CD4-positive, CD25-positive, alpha-beta regulatory T cell (primary cell): ENCODE measurements at regions not wholly inside any gene's neighbourhood (a gene's known extent, or its start where the extent isn't known, plus 50 kb on each side); places are given as distances from the start of the nearest gene placed in this dataset.
"Not testable (repeated sequence)": the region's sequence is repeated elsewhere in the genome, so short reads cannot be mapped to it uniquely, and the experiment has no call there.

ENCODE experiments used
- ATAC-seq, 2 donors: fragments of 150-1000 bp; cut with Tn5 transposase; one replicate each; pipeline ENCODE4 v1.10.0; 2021; ENCODE audit warnings: low read depth in 2 of 2, moderate number of reproducible peaks in 2 of 2, moderate library complexity in 1 of 2
- DNase-seq, 3 donors: peaks; one replicate each; pipeline versions ENCODE4 v3.0.0 to v3.0.0-alpha.2; 2012 to 2022; ENCODE audit warnings: mixed read lengths in 1 of 3
- H3K27ac ChIP-seq: one replicate; pipeline ENCODE4 v1.7.0; 2013; ENCODE audit warnings: mild to moderate bottlenecking, low read length; ENCODE audit not compliant: insufficient read depth, poor library complexity, severe bottlenecking
- H3K27me3 ChIP-seq: one replicate; pipeline ENCODE4 v1.7.0; 2013; ENCODE audit warnings: low read length; ENCODE audit not compliant: control insufficient read depth, insufficient read depth
- H3K36me3 ChIP-seq: one replicate; pipeline ENCODE4 v1.7.0; 2013; ENCODE audit warnings: mild to moderate bottlenecking, low read length, moderate library complexity; ENCODE audit not compliant: control insufficient read depth, insufficient read depth
- H3K4me1 ChIP-seq: 2 replicates; pipeline ENCODE4 v1.7.0; 2013; ENCODE audit warnings: mild to moderate bottlenecking, low read length; ENCODE audit not compliant: insufficient read depth, control insufficient read depth, poor library complexity, severe bottlenecking
- H3K4me3 ChIP-seq: one replicate; pipeline ENCODE4 v1.7.0; 2013; ENCODE audit warnings: low read depth, mild to moderate bottlenecking, low read length, moderate library complexity
- H3K9me3 ChIP-seq, 2 experiments: 1 replicate in 1 of 2; 2 replicates in 1 of 2; pipeline ENCODE4 v1.7.0; 2013; ENCODE audit warnings: low read length in 2 of 2, mild to moderate bottlenecking in 1 of 2, moderate library complexity in 1 of 2; ENCODE audit not compliant: control insufficient read depth in 2 of 2
- H3K27ac Mint-ChIP-seq, 3 donors: one replicate each; pipeline ENCODE4 v1.8.0; 2020 to 2022; ENCODE audit warnings: mild to moderate bottlenecking in 3 of 3, mixed read lengths in 3 of 3, moderate library complexity in 2 of 3
- H3K27me3 Mint-ChIP-seq: one replicate; pipeline ENCODE4 v1.8.0; 2022; ENCODE audit warnings: mild to moderate bottlenecking, mixed read lengths
- H3K36me3 Mint-ChIP-seq: one replicate; pipeline ENCODE4 v1.8.0; 2020; ENCODE audit warnings: mixed read lengths
- H3K4me1 Mint-ChIP-seq, 4 donors: one replicate each; pipeline ENCODE4 v1.8.0; 2020 to 2022; ENCODE audit warnings: mixed read lengths in 4 of 4, mild to moderate bottlenecking in 1 of 4
- H3K4me3 Mint-ChIP-seq, 4 donors: one replicate each; pipeline ENCODE4 v1.8.0; 2020 to 2022; ENCODE audit warnings: mild to moderate bottlenecking in 4 of 4, mixed read lengths in 4 of 4, moderate library complexity in 3 of 4
- H3K9me3 Mint-ChIP-seq, 7 donors: one replicate each; pipeline ENCODE4 v1.8.0; 2020 to 2022; ENCODE audit warnings: mixed read lengths in 7 of 7, mild to moderate bottlenecking in 3 of 7, moderate library complexity in 2 of 7

DNA sequence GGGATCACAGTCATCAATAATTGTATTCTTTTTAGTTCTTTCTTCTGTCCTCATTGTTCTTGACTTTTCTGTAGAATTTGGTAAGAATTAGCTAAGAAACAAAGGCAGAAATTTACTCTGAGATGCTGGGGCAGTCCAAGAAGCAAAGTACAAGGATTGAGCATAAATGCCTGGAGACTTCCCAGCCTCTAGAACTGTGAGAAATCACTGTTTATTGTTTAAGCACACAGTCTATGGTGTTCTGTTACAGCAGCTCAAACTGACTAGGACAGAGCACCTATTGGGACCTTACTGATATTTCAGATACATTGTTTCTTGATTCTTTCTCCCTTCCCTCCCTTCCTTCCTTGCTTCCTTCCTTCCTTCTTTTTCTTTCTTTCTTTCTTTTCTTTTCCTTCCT is 192.7 kb upstream of the SLC35B3 start:
- H3K27ac Mint-ChIP-seq = no peak overlapping the region
- ATAC-seq = no peak
- H3K27ac ChIP-seq = no peak overlapping the region
- no peaks in the 10 kb centered on the region for H3K36me3 ChIP-seq
- no peak overlapping the region for H3K4me3 ChIP-seq
- H3K4me1 ChIP-seq = no peaks in the 10 kb centered on the region
- H3K4me1 Mint-ChIP-seq = no peaks in the 10 kb centered on the region
- no peak overlapping the region for H3K4me3 Mint-ChIP-seq
- no peak for DNase-seq
- H3K9me3 ChIP-seq = peaks cover 0 to 3% of the 10 kb centered on the region in 2 experiments
- H3K9me3 Mint-ChIP-seq = peaks cover 0 to 11% (median 3%) of the 10 kb centered on the region in 7 donors
- H3K27me3 ChIP-seq = no peaks in the 10 kb centered on the region
- no peaks in the 10 kb centered on the region for H3K36me3 Mint-ChIP-seq
- H3K27me3 Mint-ChIP-seq = no peaks in the 10 kb centered on the region

DNA sequence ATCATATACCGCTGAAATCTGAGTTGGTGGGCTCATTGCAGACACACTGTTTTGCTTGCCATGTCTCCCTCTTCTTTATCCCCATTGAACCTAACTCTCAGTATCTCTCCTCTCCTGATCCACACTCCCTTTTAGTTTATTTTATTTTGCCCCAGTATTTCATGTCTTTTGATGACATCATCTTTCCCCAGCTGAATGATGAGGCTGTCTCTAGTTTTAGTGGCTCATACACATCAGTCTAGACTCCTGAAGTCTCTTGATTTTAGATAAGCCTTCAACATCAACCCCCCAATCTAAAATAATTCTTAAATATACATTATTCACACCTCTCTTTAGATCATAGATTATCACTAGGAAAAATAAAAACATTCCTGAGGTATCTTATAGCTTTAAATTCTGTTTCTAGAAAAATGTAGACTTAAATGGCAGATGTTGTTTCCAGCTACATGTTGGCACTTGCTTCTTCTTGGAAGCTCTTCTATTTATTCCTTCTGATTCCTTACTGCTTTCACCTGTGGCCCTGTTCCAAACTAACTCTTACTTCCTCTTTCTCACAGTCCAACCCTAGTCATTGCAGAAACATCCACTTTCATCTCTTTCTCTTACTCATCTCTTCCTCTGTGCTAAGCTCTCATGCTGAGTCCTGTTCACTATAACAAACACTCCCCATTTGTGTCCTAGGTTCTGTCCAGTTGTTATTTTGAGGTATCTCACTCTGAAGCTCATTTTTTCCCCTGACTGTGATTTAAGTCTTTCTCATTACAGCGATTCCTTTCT is 191.9 kb upstream of the SLC35B3 start:
- H3K27me3 Mint-ChIP-seq = no peaks in the 10 kb centered on the region
- peaks cover 0 to 3% of the 10 kb centered on the region in 2 experiments for H3K9me3 ChIP-seq
- H3K4me3 ChIP-seq = no peak overlapping the region
- DNase-seq (no peak), ATAC-seq (no peak)
- H3K27me3 ChIP-seq = no peaks in the 10 kb centered on the region
- H3K9me3 Mint-ChIP-seq = peaks cover 0 to 7% (median 3%) of the 10 kb centered on the region in 7 donors
- H3K36me3 Mint-ChIP-seq = no peaks in the 10 kb centered on the region
- no peak overlapping the region for H3K4me3 Mint-ChIP-seq
- no peak overlapping the region for H3K27ac Mint-ChIP-seq
- no peak overlapping the region for H3K27ac ChIP-seq
- no peaks in the 10 kb centered on the region for H3K4me1 ChIP-seq
- H3K36me3 ChIP-seq = no peaks in the 10 kb centered on the region
- no peaks in the 10 kb centered on the region for H3K4me1 Mint-ChIP-seq

DNA sequence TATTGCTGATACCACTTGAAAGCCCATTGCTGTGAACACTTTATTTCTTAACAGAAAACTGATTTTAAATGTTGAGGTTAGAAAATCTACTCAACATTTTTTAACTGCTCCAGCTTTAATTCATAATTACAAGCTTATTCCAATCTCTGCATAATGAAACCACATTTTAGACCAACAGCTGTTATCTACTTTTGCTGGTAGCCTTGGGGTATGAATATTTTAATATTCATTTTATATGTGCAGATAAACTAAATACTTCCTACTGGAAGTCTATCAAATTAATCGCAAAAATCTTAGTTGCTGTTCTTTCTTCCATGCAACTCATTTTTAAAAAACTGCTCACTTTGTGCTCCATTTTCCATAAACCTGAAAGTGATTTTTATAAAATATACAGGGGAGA is 189.3 kb upstream of the SLC35B3 start:
- H3K4me3 ChIP-seq = no peak overlapping the region
- H3K9me3 ChIP-seq = peaks cover 0 to 8% of the 10 kb centered on the region in 2 experiments
- H3K36me3 Mint-ChIP-seq = no peaks in the 10 kb centered on the region
- no peaks in the 10 kb centered on the region for H3K4me1 ChIP-seq
- H3K9me3 Mint-ChIP-seq = peaks cover 0 to 3% (median 0%) of the 10 kb centered on the region in 7 donors
- no peaks in the 10 kb centered on the region for H3K27me3 Mint-ChIP-seq
- DNase-seq (no peak), ATAC-seq (no peak)
- H3K4me3 Mint-ChIP-seq = no peak overlapping the region
- no peak overlapping the region for H3K27ac Mint-ChIP-seq
- H3K4me1 Mint-ChIP-seq = no peaks in the 10 kb centered on the region
- H3K27me3 ChIP-seq = no peaks in the 10 kb centered on the region
- H3K27ac ChIP-seq = no peak overlapping the region
- H3K36me3 ChIP-seq = no peaks in the 10 kb centered on the region

DNA sequence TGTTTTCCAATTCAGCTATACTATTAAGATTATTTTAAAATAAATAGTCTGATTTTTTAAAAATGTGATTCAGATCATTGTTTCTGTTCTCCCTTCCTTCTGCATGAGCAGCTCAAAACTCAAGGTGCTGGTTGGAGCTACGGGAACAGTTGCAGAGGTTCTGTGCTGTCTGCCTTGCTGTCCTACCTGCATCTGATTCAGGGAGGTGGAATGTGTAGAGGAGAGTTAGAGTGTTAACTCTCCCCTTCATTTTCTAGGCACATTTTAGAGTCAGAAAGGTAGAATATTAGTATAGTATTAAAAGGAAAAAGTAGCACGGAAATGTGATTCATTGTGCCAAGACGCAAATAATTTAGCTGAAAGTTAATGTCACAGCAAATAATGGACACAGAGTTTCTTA is 188.1 kb upstream of the SLC35B3 start:
- no peak overlapping the region for H3K27ac Mint-ChIP-seq
- no peaks in the 10 kb centered on the region for H3K36me3 ChIP-seq

DNA sequence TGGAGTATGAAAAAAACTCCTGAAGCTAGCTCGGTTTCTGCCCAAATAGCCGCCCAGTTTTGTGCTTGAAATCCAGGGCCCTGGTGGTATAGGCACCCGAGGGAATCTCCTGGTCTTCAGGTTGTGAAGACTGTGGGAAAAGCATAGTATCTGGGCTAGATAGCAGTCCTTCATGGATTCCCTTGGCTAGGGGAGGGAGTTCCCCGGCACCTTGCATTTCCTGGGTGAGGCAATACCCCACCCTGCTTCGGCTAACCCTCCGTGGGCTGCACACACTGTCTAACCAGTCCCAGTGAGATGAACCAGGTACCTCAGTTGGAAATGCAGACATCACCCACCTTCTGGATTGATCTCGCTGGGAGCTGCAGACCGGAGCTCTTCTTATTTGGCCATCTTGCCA is 184.5 kb upstream of the SLC35B3 start:
- no peak overlapping the region for H3K4me3 Mint-ChIP-seq
- peaks cover 0 to 6% of the 10 kb centered on the region in 2 experiments for H3K9me3 ChIP-seq
- no peaks in the 10 kb centered on the region for H3K27me3 Mint-ChIP-seq
- no peaks in the 10 kb centered on the region for H3K4me1 ChIP-seq
- H3K9me3 Mint-ChIP-seq = peaks cover 0 to 29% (median 6%) of the 10 kb centered on the region in 7 donors
- H3K36me3 ChIP-seq = no peaks in the 10 kb centered on the region
- H3K27me3 ChIP-seq = no peaks in the 10 kb centered on the region
- ATAC-seq = no peak
- H3K27ac Mint-ChIP-seq = no peak overlapping the region
- no peaks in the 10 kb centered on the region for H3K4me1 Mint-ChIP-seq
- no peak overlapping the region for H3K27ac ChIP-seq
- no peaks in the 10 kb centered on the region for H3K36me3 Mint-ChIP-seq
- DNase-seq = no peak
- H3K4me3 ChIP-seq = no peak overlapping the region

More for the DNA sequence above, 188.1 kb upstream of the SLC35B3 start:
- H3K4me1 Mint-ChIP-seq = no peaks in the 10 kb centered on the region
- no peak overlapping the region for H3K27ac ChIP-seq
- H3K9me3 ChIP-seq = peaks cover 0 to 6% of the 10 kb centered on the region in 2 experiments
- ATAC-seq = no peak
- no peaks in the 10 kb centered on the region for H3K4me1 ChIP-seq
- no peak overlapping the region for H3K4me3 ChIP-seq
- H3K4me3 Mint-ChIP-seq = no peak overlapping the region
- no peaks in the 10 kb centered on the region for H3K36me3 Mint-ChIP-seq
- DNase-seq = no peak
- H3K9me3 Mint-ChIP-seq = peaks cover 0 to 5% (median 0%) of the 10 kb centered on the region in 7 donors
- no peaks in the 10 kb centered on the region for H3K27me3 Mint-ChIP-seq
- no peaks in the 10 kb centered on the region for H3K27me3 ChIP-seq

DNA sequence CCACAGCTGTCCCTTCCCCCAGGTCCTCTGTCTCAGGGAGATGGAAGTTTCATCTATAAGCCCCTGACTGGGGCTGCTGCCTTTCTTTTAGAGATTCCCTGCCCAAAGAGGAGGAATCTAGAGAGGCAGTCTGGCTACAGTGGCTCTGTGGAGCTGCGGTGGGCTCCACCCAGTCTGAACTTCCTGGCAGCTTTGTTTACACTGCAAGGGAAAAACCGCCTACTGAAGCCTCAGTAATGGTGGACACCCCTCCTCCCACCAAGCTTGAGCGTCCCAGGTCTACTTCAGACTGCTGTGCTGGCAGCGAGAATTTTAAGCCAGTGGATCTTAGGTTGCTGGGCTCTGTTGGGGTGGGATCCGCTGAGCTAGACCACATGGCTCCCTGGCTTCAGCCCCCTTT is 184.1 kb upstream of the SLC35B3 start:
- not testable (repeated sequence) for H3K36me3 Mint-ChIP-seq, DNase-seq, ATAC-seq, H3K36me3 ChIP-seq, H3K27me3 ChIP-seq, H3K9me3 ChIP-seq, H3K4me1 Mint-ChIP-seq, H3K4me3 ChIP-seq, H3K4me1 ChIP-seq, H3K27ac ChIP-seq, H3K27me3 Mint-ChIP-seq, H3K27ac Mint-ChIP-seq, H3K4me3 Mint-ChIP-seq
- peaks cover 2 to 32% (median 9%) of the 10 kb centered on the region in 7 donors for H3K9me3 Mint-ChIP-seq

DNA sequence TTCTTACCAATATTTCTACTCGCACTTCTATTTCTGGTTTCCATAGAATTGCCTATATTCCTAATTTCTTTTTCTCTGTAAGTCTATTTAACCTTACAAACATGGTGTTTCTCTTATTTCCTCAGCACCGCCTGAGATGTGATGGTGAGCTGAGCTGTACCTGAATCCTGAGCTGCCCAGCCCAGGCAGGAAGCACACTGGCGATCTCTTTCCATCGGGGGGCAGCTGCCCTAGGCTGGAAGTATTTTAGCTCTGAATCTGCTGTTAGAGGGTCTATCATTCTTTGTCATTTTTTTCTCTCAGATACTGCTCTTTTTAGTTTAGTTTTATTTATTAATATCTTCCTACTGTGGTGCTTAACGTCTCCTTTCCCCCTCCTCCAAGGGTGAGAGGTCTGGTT is 173.4 kb upstream of the SLC35B3 start:
- peaks cover 0 to 2% (median 0%) of the 10 kb centered on the region in 4 donors for H3K4me1 Mint-ChIP-seq
- Histone ChIP-seq H3K36me3 (no peaks in the 10 kb centered on the region), H3K27me3 (no peaks in the 10 kb centered on the region), H3K4me3 (no peak overlapping the region), H3K4me1 (no peaks in the 10 kb centered on the region), H3K27ac (no peak overlapping the region), H3K9me3 (peaks cover 0 to 4% of the 10 kb centered on the region in 2 experiments)
- ATAC-seq = no peak
- peaks cover 2 to 18% (median 4%) of the 10 kb centered on the region in 7 donors for H3K9me3 Mint-ChIP-seq
- no peaks in the 10 kb centered on the region for H3K27me3 Mint-ChIP-seq
- DNase-seq = no peak
- peaks cover 5% of the 10 kb centered on the region for H3K36me3 Mint-ChIP-seq
- no peak overlapping the region for H3K4me3 Mint-ChIP-seq
- no peak overlapping the region for H3K27ac Mint-ChIP-seq
